ENCODE measurements at regions not wholly inside any gene's neighbourhood (a gene's known extent, or its start where the extent isn't known, plus 50 kb on each side); places are given as distances from the start of the nearest gene placed in this dataset.

DNA sequence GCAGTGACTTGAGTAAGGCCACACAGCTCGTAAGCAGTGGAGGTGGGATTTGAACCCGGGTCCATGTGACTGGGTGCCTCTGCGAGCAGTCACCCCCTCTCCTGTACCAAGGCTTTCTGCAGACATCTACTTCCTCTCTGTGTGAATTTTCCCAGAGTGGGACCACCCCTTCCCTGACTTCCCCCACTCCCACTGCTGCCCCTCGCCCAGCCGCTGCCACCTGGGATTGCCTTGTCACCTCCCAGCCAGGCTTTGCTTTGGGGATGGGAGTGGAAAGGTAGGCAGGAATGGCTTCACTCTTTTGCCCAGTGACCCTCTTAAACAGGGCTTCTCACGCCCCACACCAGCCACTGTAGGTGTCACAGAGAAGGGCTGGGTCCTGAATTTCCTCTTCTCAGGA lies 105.2 kb upstream of the SEC14L1 start:
- TF ChIP-seq, protein P1, sequence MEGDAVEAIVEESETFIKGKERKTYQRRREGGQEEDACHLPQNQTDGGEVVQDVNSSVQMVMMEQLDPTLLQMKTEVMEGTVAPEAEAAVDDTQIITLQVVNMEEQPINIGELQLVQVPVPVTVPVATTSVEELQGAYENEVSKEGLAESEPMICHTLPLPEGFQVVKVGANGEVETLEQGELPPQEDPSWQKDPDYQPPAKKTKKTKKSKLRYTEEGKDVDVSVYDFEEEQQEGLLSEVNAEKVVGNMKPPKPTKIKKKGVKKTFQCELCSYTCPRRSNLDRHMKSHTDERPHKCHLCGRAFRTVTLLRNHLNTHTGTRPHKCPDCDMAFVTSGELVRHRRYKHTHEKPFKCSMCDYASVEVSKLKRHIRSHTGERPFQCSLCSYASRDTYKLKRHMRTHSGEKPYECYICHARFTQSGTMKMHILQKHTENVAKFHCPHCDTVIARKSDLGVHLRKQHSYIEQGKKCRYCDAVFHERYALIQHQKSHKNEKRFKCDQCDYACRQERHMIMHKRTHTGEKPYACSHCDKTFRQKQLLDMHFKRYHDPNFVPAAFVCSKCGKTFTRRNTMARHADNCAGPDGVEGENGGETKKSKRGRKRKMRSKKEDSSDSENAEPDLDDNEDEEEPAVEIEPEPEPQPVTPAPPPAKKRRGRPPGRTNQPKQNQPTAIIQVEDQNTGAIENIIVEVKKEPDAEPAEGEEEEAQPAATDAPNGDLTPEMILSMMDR (IDR thresholded peaks at IDR 0.05 in 8 of 11, conservative IDR thresholded peaks at IDR 0.05 in 3 of 11) = no peak
- TF ChIP-seq POLR2AphosphoS5 (IDR thresholded peaks at IDR 0.05) = no peak
